Naive thymus-derived CD8-positive, alpha-beta T cell (primary cell): ENCODE measurements at regions not wholly inside any gene's neighbourhood (a gene's known extent, or its start where the extent isn't known, plus 50 kb on each side); places are given as distances from the start of the nearest gene placed in this dataset.

ENCODE experiments used
- ATAC-seq, 2 donors: fragments of 150-1000 bp; cut with Tn5 transposase in 1 of 2; sonication (Bioruptor Pico), chemical (Tn5 transposase) in 1 of 2; 1 replicate in 1 of 2; 2 replicates in 1 of 2; pipeline ENCODE4 v1.10.0; 2021; ENCODE audit warnings: mild to moderate bottlenecking in 2 of 2, moderate library complexity in 2 of 2
- POLR2A ChIA-PET: fragments of 350-600 bp; sonication (Branson Sonifier 250); formaldehyde crosslinking; loops from one replicate; lab custom pipeline; 2021; ENCODE audit warnings: antibody characterized with exemption; lab: Charles Lee
- DNase-seq, 10 donors: peaks; one replicate each; pipeline versions ENCODE4 v3.0.0 to v3.0.0-alpha.2; 2020 to 2022
- H3K27ac Mint-ChIP-seq, 10 donors: one replicate each; pipeline ENCODE4 v1.8.0; 2020 to 2022; ENCODE audit warnings: mild to moderate bottlenecking in 10 of 10, mixed read lengths in 10 of 10, moderate library complexity in 4 of 10, inconsistent platforms in 1 of 10
- H3K27me3 Mint-ChIP-seq, 5 donors: one replicate each; pipeline ENCODE4 v1.8.0; 2021 to 2022; ENCODE audit warnings: mixed read lengths in 5 of 5
- H3K36me3 Mint-ChIP-seq, 3 donors: one replicate each; pipeline ENCODE4 v1.8.0; 2020 to 2022; ENCODE audit warnings: mixed read lengths in 3 of 3, mild to moderate bottlenecking in 2 of 3, inconsistent platforms in 1 of 3
- H3K4me1 Mint-ChIP-seq, 4 donors: one replicate each; pipeline ENCODE4 v1.8.0; 2021 to 2022; ENCODE audit warnings: mixed read lengths in 4 of 4
- H3K4me3 Mint-ChIP-seq, 10 donors: one replicate each; pipeline ENCODE4 v1.8.0; 2020 to 2022; ENCODE audit warnings: mild to moderate bottlenecking in 10 of 10, mixed read lengths in 10 of 10, moderate library complexity in 6 of 10, inconsistent platforms in 1 of 10
- H3K9me3 Mint-ChIP-seq, 9 donors: one replicate each; pipeline ENCODE4 v1.8.0; 2020 to 2022; ENCODE audit warnings: mixed read lengths in 9 of 9, mild to moderate bottlenecking in 3 of 9, inconsistent platforms in 1 of 9, moderate library complexity in 1 of 9

- no peak overlapping the region for H3K27ac Mint-ChIP-seq
- peaks cover 0 to 45% (median 6%) of the 10 kb centered on the region in 9 donors for H3K9me3 Mint-ChIP-seq
- no peaks in the 10 kb centered on the region for H3K4me1 Mint-ChIP-seq
- POLR2A ChIA-PET, result no interaction called here
- no peak for DNase-seq
- no peak for ATAC-seq
- H3K27me3 Mint-ChIP-seq, result no peaks in the 10 kb centered on the region
- H3K4me3 Mint-ChIP-seq, result no peak overlapping the region
- peaks cover 0 to 3% (median 0%) of the 10 kb centered on the region in 3 donors for H3K36me3 Mint-ChIP-seq
These were observed 1233.0 kb upstream of the EYS start for GRCh38 chr6:66940003-66940402.

- no peak overlapping the region for H3K4me3 Mint-ChIP-seq
- peaks cover 0 to 35% (median 7%) of the 10 kb centered on the region in 9 donors for H3K9me3 Mint-ChIP-seq
- ATAC-seq, result no peak
- no peaks in the 10 kb centered on the region for H3K4me1 Mint-ChIP-seq
- H3K36me3 Mint-ChIP-seq, result peaks cover 0 to 3% (median 0%) of the 10 kb centered on the region in 3 donors
- POLR2A ChIA-PET, result no interaction called here
- H3K27me3 Mint-ChIP-seq, result no peaks in the 10 kb centered on the region
- no peak overlapping the region for H3K27ac Mint-ChIP-seq
- no peak for DNase-seq
These were observed 1230.2 kb upstream of the EYS start for GRCh38 chr6:66937180-66937579.

GRCh38 chr6:66935612-66936011 is 1228.6 kb upstream of the EYS start:
- ATAC-seq, result no peak
- Mint-ChIP-seq H3K27me3 (no peaks in the 10 kb centered on the region), H3K4me1 (no peaks in the 10 kb centered on the region), H3K27ac (no peak overlapping the region), H3K9me3 (peaks cover 0 to 25% (median 6%) of the 10 kb centered on the region in 9 donors), H3K4me3 (no peak overlapping the region), H3K36me3 (peaks cover 0 to 3% (median 0%) of the 10 kb centered on the region in 3 donors)
- DNase-seq, result no peak
- POLR2A ChIA-PET, result no interaction called here

GRCh38 chr6:66931787-66932186 is 1224.8 kb upstream of the EYS start:
- Mint-ChIP-seq H3K27me3 (no peaks in the 10 kb centered on the region), H3K9me3 (peaks cover 8 to 36% (median 20%) of the 10 kb centered on the region in 9 donors), H3K4me1 (no peaks in the 10 kb centered on the region), H3K27ac (no peak overlapping the region), H3K36me3 (peaks cover 0 to 14% (median 0%) of the 10 kb centered on the region in 3 donors), H3K4me3 (no peak overlapping the region)
- ATAC-seq, result no peak
- POLR2A ChIA-PET, result no interaction called here
- DNase-seq, result no peak

GRCh38 chr6:66930559-66931290 is 1223.7 kb upstream of the EYS start:
- DNase-seq (no peak), ATAC-seq (no peak)
- Mint-ChIP-seq H3K9me3 (peaks cover 9 to 45% (median 25%) of the 10 kb centered on the region in 9 donors), H3K36me3 (peaks cover 0 to 16% (median 0%) of the 10 kb centered on the region in 3 donors), H3K4me3 (no peak overlapping the region), H3K27ac (no peak overlapping the region), H3K4me1 (no peaks in the 10 kb centered on the region), H3K27me3 (no peaks in the 10 kb centered on the region)
- POLR2A ChIA-PET, result no interaction called here

GRCh38 chr6:66926060-66926459 is 1219.0 kb upstream of the EYS start:
- no peak overlapping the region for H3K4me3 Mint-ChIP-seq
- H3K27me3 Mint-ChIP-seq, result no peaks in the 10 kb centered on the region
- peaks cover 0 to 22% (median 0%) of the 10 kb centered on the region in 3 donors for H3K36me3 Mint-ChIP-seq
- H3K4me1 Mint-ChIP-seq, result no peaks in the 10 kb centered on the region
- H3K27ac Mint-ChIP-seq, result no peak overlapping the region
- peaks cover 20 to 73% (median 45%) of the 10 kb centered on the region in 9 donors for H3K9me3 Mint-ChIP-seq
- POLR2A ChIA-PET, result no interaction called here
- DNase-seq, result no peak
- ATAC-seq, result no peak

GRCh38 chr6:66913657-66914056 is 1206.6 kb upstream of the EYS start:
- no peak for DNase-seq
- Mint-ChIP-seq H3K4me1 (no peaks in the 10 kb centered on the region), H3K27ac (no peak overlapping the region), H3K9me3 (peaks cover 0 to 7% (median 0%) of the 10 kb centered on the region in 9 donors), H3K27me3 (no peaks in the 10 kb centered on the region), H3K4me3 (no peak overlapping the region), H3K36me3 (no peaks in the 10 kb centered on the region)
- ATAC-seq, result no peak
- POLR2A ChIA-PET, result no interaction called here

- Mint-ChIP-seq H3K4me1 (no peaks in the 10 kb centered on the region), H3K36me3 (no peaks in the 10 kb centered on the region), H3K4me3 (no peak overlapping the region), H3K27me3 (no peaks in the 10 kb centered on the region), H3K9me3 (peaks cover 0 to 23% (median 9%) of the 10 kb centered on the region in 9 donors), H3K27ac (no peak overlapping the region)
- POLR2A ChIA-PET, result no interaction called here
- DNase-seq (no peak), ATAC-seq (no peak)
These were observed 1195.4 kb upstream of the EYS start for GRCh38 chr6:66902457-66902856.

GRCh38 chr6:66900133-66901083 is 1193.4 kb upstream of the EYS start:
- Mint-ChIP-seq H3K4me1 (no peaks in the 10 kb centered on the region), H3K36me3 (no peaks in the 10 kb centered on the region), H3K27me3 (no peaks in the 10 kb centered on the region), H3K27ac (no peak overlapping the region), H3K4me3 (no peak overlapping the region), H3K9me3 (peaks cover 2 to 32% (median 14%) of the 10 kb centered on the region in 9 donors)
- POLR2A ChIA-PET, result no interaction called here
- DNase-seq (no peak), ATAC-seq (no peak)

GRCh38 chr6:66897576-66897975 is 1190.5 kb upstream of the EYS start:
- POLR2A ChIA-PET, result no interaction called here
- Mint-ChIP-seq H3K36me3 (no peaks in the 10 kb centered on the region), H3K27ac (no peak overlapping the region), H3K27me3 (no peaks in the 10 kb centered on the region), H3K9me3 (peaks cover 6 to 39% (median 13%) of the 10 kb centered on the region in 9 donors), H3K4me1 (no peaks in the 10 kb centered on the region), H3K4me3 (no peak overlapping the region)
- ATAC-seq, result no peak
- DNase-seq, result peak in 2 of 10 donors; percentile 5 to 25

GRCh38 chr6:66896415-66896814 is 1189.4 kb upstream of the EYS start:
- ATAC-seq (no peak), DNase-seq (no peak)
- H3K27ac Mint-ChIP-seq, result no peak overlapping the region
- H3K27me3 Mint-ChIP-seq, result no peaks in the 10 kb centered on the region
- H3K4me3 Mint-ChIP-seq, result no peak overlapping the region
- peaks cover 7 to 33% (median 13%) of the 10 kb centered on the region in 9 donors for H3K9me3 Mint-ChIP-seq
- H3K4me1 Mint-ChIP-seq, result no peaks in the 10 kb centered on the region
- H3K36me3 Mint-ChIP-seq, result no peaks in the 10 kb centered on the region
- POLR2A ChIA-PET, result no interaction called here

GRCh38 chr6:66883453-66883852 is 1176.4 kb upstream of the EYS start:
- Mint-ChIP-seq H3K4me3 (no peak overlapping the region), H3K9me3 (peaks cover 1 to 39% (median 21%) of the 10 kb centered on the region in 9 donors), H3K4me1 (no peaks in the 10 kb centered on the region), H3K27ac (no peak overlapping the region), H3K36me3 (peaks cover 0 to 3% (median 0%) of the 10 kb centered on the region in 3 donors), H3K27me3 (no peaks in the 10 kb centered on the region)
- POLR2A ChIA-PET, result no interaction called here
- no peak for ATAC-seq
- DNase-seq, result no peak

GRCh38 chr6:66866801-66867200 is 1159.8 kb upstream of the EYS start:
- POLR2A ChIA-PET, result no interaction called here
- DNase-seq, result no peak
- no peak for ATAC-seq
- peaks cover 0 to 16% (median 10%) of the 10 kb centered on the region in 9 donors for H3K9me3 Mint-ChIP-seq
- H3K27me3 Mint-ChIP-seq, result no peaks in the 10 kb centered on the region
- no peaks in the 10 kb centered on the region for H3K36me3 Mint-ChIP-seq
- no peak overlapping the region for H3K27ac Mint-ChIP-seq
- no peaks in the 10 kb centered on the region for H3K4me1 Mint-ChIP-seq
- no peak overlapping the region for H3K4me3 Mint-ChIP-seq
